HG03571 (cell line): ENCODE measurements at regions not wholly inside any gene's neighbourhood (a gene's known extent, or its start where the extent isn't known, plus 50 kb on each side); places are given as distances from the start of the nearest gene placed in this dataset.
"Not testable (repeated sequence)": the region's sequence is repeated elsewhere in the genome, so short reads cannot be mapped to it uniquely, and the experiment has no call there.

Source experiments
- ATAC-seq: cut with Tn5 transposase; IDR thresholded peaks from one replicate; pipeline ENCODE4 v1.9.1; 2021; ENCODE audit not compliant: unreplicated experiment

GRCh38 chr12:28973491-28973890, 175.6 kb upstream of the FAR2 start:
- no peak for ATAC-seq

GRCh38 chr12:28974166-28974565, 174.9 kb upstream of the FAR2 start:
- ATAC-seq = no peak

GRCh38 chr12:28974883-28975282, 174.2 kb upstream of the FAR2 start:
- ATAC-seq = no peak

GRCh38 chr12:28975564-28976340, 173.3 kb upstream of the FAR2 start:
- no peak for ATAC-seq

GRCh38 chr12:28980436-28980835, 168.6 kb upstream of the FAR2 start:
- ATAC-seq = no peak

GRCh38 chr12:28987538-28988324, 161.3 kb upstream of the FAR2 start:
- no peak for ATAC-seq

- ATAC-seq = no peak
Observed at GRCh38 chr12:28988325-28988704, 160.8 kb upstream of the FAR2 start.

GRCh38 chr12:28991626-28992025, 157.5 kb upstream of the FAR2 start:
- no peak for ATAC-seq

- no peak for ATAC-seq
Observed at GRCh38 chr12:28993720-28994119, 155.4 kb upstream of the FAR2 start.

- no peak for ATAC-seq
Observed at GRCh38 chr12:28994179-28994715, 154.8 kb upstream of the FAR2 start.

GRCh38 chr12:28996688-28997087, 152.4 kb upstream of the FAR2 start:
- no peak for ATAC-seq

GRCh38 chr12:28998662-28999120, 150.4 kb upstream of the FAR2 start:
- no peak for ATAC-seq

- no peak for ATAC-seq
Observed at GRCh38 chr12:29004066-29004935, 144.8 kb upstream of the FAR2 start.

GRCh38 chr12:29004936-29005304, 144.2 kb upstream of the FAR2 start:
- ATAC-seq = no peak

GRCh38 chr12:29008786-29009185, 140.3 kb upstream of the FAR2 start:
- ATAC-seq = no peak

GRCh38 chr12:29012673-29013072, 136.4 kb upstream of the FAR2 start:
- ATAC-seq = no peak

GRCh38 chr12:29017532-29017931, 131.5 kb upstream of the FAR2 start:
- ATAC-seq = not testable (repeated sequence)

GRCh38 chr12:29023436-29024076, 125.5 kb upstream of the FAR2 start:
- ATAC-seq = no peak

- no peak for ATAC-seq
Observed at GRCh38 chr12:29024117-29024516, 125.0 kb upstream of the FAR2 start.

GRCh38 chr12:29025937-29026336, 123.1 kb upstream of the FAR2 start:
- ATAC-seq = no peak

GRCh38 chr12:29026419-29026818, 122.7 kb upstream of the FAR2 start:
- no peak for ATAC-seq
